ENCODE measurements at regions not wholly inside any gene's neighbourhood (a gene's known extent, or its start where the extent isn't known, plus 50 kb on each side); places are given as distances from the start of the nearest gene placed in this dataset.

GRCh38 chr7:85564861-85565260 is 378.0 kb upstream of the SEMA3D start:
- TF ChIP-seq, protein P1, sequence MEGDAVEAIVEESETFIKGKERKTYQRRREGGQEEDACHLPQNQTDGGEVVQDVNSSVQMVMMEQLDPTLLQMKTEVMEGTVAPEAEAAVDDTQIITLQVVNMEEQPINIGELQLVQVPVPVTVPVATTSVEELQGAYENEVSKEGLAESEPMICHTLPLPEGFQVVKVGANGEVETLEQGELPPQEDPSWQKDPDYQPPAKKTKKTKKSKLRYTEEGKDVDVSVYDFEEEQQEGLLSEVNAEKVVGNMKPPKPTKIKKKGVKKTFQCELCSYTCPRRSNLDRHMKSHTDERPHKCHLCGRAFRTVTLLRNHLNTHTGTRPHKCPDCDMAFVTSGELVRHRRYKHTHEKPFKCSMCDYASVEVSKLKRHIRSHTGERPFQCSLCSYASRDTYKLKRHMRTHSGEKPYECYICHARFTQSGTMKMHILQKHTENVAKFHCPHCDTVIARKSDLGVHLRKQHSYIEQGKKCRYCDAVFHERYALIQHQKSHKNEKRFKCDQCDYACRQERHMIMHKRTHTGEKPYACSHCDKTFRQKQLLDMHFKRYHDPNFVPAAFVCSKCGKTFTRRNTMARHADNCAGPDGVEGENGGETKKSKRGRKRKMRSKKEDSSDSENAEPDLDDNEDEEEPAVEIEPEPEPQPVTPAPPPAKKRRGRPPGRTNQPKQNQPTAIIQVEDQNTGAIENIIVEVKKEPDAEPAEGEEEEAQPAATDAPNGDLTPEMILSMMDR (IDR thresholded peaks at IDR 0.05; ENCODE audit: low read depth, low read length, poor library complexity, severe bottlenecking) = no peak
- no peak for TF ChIP-seq EZH2phosphoT487 (IDR thresholded peaks at IDR 0.05; ENCODE audit: borderline replicate concordance, low read length)
